Parathyroid adenoma (tissue), 2 donors: ENCODE measurements at regions not wholly inside any gene's neighbourhood (a gene's known extent, or its start where the extent isn't known, plus 50 kb on each side); places are given as distances from the start of the nearest gene placed in this dataset.

ENCODE experiments used
- H2AFZ ChIP-seq: fragments of 300-600 bp; sonication (generic); one replicate; pipeline ENCODE4 v1.7.0; 2017; ENCODE audit warnings: antibody characterized with exemption, mild to moderate bottlenecking
- H3K27ac ChIP-seq: fragments of 300-600 bp; sonication (generic); one replicate; pipeline ENCODE4 v1.7.0; 2017
- H3K27me3 ChIP-seq: fragments of 300-600 bp; sonication (generic); one replicate; pipeline ENCODE4 v1.7.0; 2017; ENCODE audit warnings: low read length; ENCODE audit not compliant: control insufficient read depth, insufficient read depth
- H3K36me3 ChIP-seq: fragments of 300-600 bp; sonication (generic); one replicate; pipeline ENCODE4 v1.7.0; 2017; ENCODE audit warnings: low read length; ENCODE audit not compliant: control insufficient read depth, insufficient read depth
- H3K4me1 ChIP-seq: fragments of 300-600 bp; sonication (generic); one replicate; pipeline ENCODE4 v1.7.0; 2017; ENCODE audit warnings: control low read depth
- H3K4me2 ChIP-seq: fragments of 300-600 bp; sonication (generic); one replicate; pipeline ENCODE4 v1.7.0; 2017; ENCODE audit warnings: low read length
- H3K4me3 ChIP-seq: fragments of 300-600 bp; sonication (generic); one replicate; pipeline ENCODE4 v1.7.0; 2017; ENCODE audit warnings: low read depth, low read length
- H3K79me2 ChIP-seq: fragments of 300-600 bp; sonication (generic); one replicate; pipeline ENCODE4 v1.7.0; 2017; ENCODE audit warnings: control low read depth
- H3K9ac ChIP-seq: fragments of 300-600 bp; sonication (generic); one replicate; pipeline ENCODE4 v1.7.0; 2017; ENCODE audit warnings: mild to moderate bottlenecking
- H3K9me3 ChIP-seq: fragments of 300-600 bp; sonication (generic); one replicate; pipeline ENCODE4 v1.7.0; 2017; ENCODE audit warnings: low read length; ENCODE audit not compliant: control insufficient read depth
- CTCF ChIP-seq: fragments of 300-600 bp; sonication (generic); IDR thresholded peaks from one replicate; pipeline ENCODE4 v1.7.0; 2017; ENCODE audit warnings: antibody characterized with exemption, mild to moderate bottlenecking
- donor health status: primary hyperparathyroidism.

GRCh38 chrX:2584251-2585157 is 83.7 kb upstream of the DHRSX start:
- no peak for TF ChIP-seq CTCF
- Histone ChIP-seq H3K4me2 (no peak overlapping the region), H3K79me2 (no peaks in the 10 kb centered on the region), H3K4me1 (no peaks in the 10 kb centered on the region), H2AFZ (no peak overlapping the region), H3K9me3 (no peaks in the 10 kb centered on the region), H3K9ac (no peak overlapping the region), H3K4me3 (no peak overlapping the region), H3K27me3 (no peaks in the 10 kb centered on the region), H3K36me3 (no peaks in the 10 kb centered on the region), H3K27ac (no peak overlapping the region)

DNA sequence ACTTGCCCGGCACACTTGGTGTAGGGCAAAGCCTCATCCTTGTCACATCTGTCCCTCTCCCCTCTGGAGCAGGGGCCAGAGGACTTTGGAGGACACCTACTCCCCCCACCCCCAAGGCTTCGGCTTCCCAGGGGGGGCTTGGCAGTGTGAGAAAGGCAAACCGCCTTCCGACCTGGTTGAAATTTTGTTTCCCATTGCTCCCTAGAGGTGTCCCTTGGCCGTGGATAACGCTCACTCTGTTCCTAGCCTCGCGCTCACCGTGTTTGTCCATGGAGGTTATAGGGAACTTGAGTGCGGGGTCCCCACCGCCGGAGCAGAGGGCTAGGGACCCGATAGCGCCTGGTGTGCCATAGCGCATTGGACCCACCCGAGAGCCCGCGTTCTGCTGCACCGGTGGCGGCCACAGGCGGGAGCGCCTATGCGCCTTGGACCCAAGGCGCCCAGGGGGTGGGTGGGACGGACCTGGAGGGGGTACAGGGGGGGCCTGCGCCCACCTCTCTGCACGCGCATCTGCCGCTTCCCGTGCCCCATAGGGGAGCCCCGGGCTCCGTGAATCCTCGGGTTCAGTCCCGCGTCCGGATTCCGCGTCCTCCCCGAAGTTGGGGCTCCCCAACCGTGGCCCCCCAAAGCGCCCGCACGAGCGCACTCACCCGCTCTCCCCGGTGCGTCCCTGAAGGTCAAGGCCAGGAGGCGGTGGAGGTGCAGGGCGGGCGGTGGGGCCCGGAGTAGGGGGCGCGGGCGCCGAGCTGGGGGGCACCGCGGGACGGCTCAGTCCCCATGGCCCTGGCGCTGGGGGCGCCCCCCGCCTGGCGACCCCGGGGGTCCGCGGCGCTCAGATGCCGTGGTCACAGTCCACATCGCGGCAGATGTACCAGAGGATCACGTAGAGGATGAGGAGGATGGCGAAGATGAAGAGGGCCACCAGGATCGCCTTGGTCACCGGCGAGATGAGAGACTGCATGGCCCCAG is 82.7 kb upstream of the DHRSX start:
- Histone ChIP-seq H3K27me3 (no peaks in the 10 kb centered on the region), H3K9me3 (no peaks in the 10 kb centered on the region), H3K9ac (no peak overlapping the region), H3K4me3 (no peak overlapping the region), H3K79me2 (no peaks in the 10 kb centered on the region), H3K4me1 (no peaks in the 10 kb centered on the region), H3K27ac (no peak overlapping the region), H2AFZ (no peak overlapping the region), H3K4me2 (no peak overlapping the region), H3K36me3 (no peaks in the 10 kb centered on the region)
- no peak for TF ChIP-seq CTCF

GRCh38 chrX:2582667-2583066 is 81.9 kb upstream of the DHRSX start:
- Histone ChIP-seq H3K9ac (no peak overlapping the region), H3K27me3 (no peaks in the 10 kb centered on the region)
- no peak for TF ChIP-seq CTCF

DNA sequence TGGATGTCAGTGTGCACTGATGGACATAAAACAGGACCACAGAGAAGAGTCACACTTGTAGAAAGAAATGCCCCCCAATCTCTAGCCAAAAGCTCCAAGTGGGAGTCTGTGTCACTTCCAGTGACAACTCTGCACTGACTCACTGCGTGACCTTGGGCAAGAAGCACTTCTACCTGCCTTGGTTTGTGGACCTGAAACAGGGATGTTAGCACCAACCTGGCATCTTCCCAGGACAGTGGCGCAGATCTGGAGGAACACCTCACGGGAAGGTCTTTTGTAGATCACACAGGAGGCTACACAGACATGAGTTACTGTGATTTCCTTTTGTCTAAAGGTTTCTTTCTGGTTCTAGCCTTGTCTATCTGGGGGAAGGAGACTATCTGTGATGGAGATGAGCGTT is 80.5 kb upstream of the DHRSX start:
- TF ChIP-seq CTCF, result no peak
- H3K79me2 ChIP-seq, result no peaks in the 10 kb centered on the region
- no peak overlapping the region for H3K4me3 ChIP-seq
- H3K27me3 ChIP-seq, result no peaks in the 10 kb centered on the region
- H3K4me1 ChIP-seq, result no peaks in the 10 kb centered on the region
- H3K9me3 ChIP-seq, result no peaks in the 10 kb centered on the region
- no peak overlapping the region for H3K4me2 ChIP-seq
- H3K9ac ChIP-seq, result no peak overlapping the region
- H2AFZ ChIP-seq, result no peak overlapping the region
- H3K27ac ChIP-seq, result no peak overlapping the region
- H3K36me3 ChIP-seq, result no peaks in the 10 kb centered on the region

More at GRCh38 chrX:2582667-2583066, 81.9 kb upstream of the DHRSX start:
- H3K79me2 ChIP-seq, result no peaks in the 10 kb centered on the region
- no peak overlapping the region for H3K27ac ChIP-seq
- H3K36me3 ChIP-seq, result no peaks in the 10 kb centered on the region
- H3K4me1 ChIP-seq, result no peaks in the 10 kb centered on the region
- no peak overlapping the region for H2AFZ ChIP-seq
- H3K9me3 ChIP-seq, result no peaks in the 10 kb centered on the region
- H3K4me3 ChIP-seq, result no peak overlapping the region
- no peak overlapping the region for H3K4me2 ChIP-seq
